Activated B cell treated with CpG ODN at 0.5 μM for 24 hours (primary cell): ENCODE measurements at regions not wholly inside any gene's neighbourhood (a gene's known extent, or its start where the extent isn't known, plus 50 kb on each side); places are given as distances from the start of the nearest gene placed in this dataset.

ENCODE experiments used
- ATAC-seq: fragments of 200-7000 bp; cut with Tn5 transposase; one replicate; pipeline ENCODE4 v1.10.0; 2021; ENCODE audit warnings: low read depth, mild to moderate bottlenecking, moderate library complexity
- CTCF ChIA-PET: fragments of 350-600 bp; sonication (Branson Sonifier 250); formaldehyde crosslinking; loops from one replicate; lab custom pipeline; 2021; ENCODE audit warnings: antibody characterized with exemption; lab: Charles Lee
- POLR2A ChIA-PET: fragments of 350-600 bp; sonication (Branson Sonifier 250); formaldehyde crosslinking; loops from one replicate; lab custom pipeline; 2021; ENCODE audit warnings: antibody characterized with exemption; lab: Charles Lee
- DNase-seq: peaks from one replicate; pipeline ENCODE4 v3.0.0; 2022
- H3K27ac Mint-ChIP-seq: one replicate; pipeline ENCODE4 v1.8.0; 2020; ENCODE audit warnings: mixed read lengths
- H3K27me3 Mint-ChIP-seq: one replicate; pipeline ENCODE4 v1.8.0; 2021; ENCODE audit warnings: mixed read lengths
- H3K36me3 Mint-ChIP-seq: one replicate; pipeline ENCODE4 v1.8.0; 2021; ENCODE audit warnings: low read depth, mixed read lengths
- H3K4me1 Mint-ChIP-seq: one replicate; pipeline ENCODE4 v1.8.0; 2021; ENCODE audit warnings: mixed read lengths
- H3K4me3 Mint-ChIP-seq: one replicate; pipeline ENCODE4 v1.8.0; 2020; ENCODE audit warnings: mild to moderate bottlenecking, mixed read lengths
- H3K9me3 Mint-ChIP-seq: one replicate; pipeline ENCODE4 v1.8.0; 2020; ENCODE audit warnings: mixed read lengths
- CTCF ChIP-seq: fragments of 200-600 bp; IDR thresholded peaks from one replicate; pipeline ENCODE4 v1.8.0; 2022; ENCODE audit warnings: antibody characterized with exemption, mild to moderate bottlenecking
- intact Hi-C: fragments of 100-400 bp; cut with micrococcal nuclease; formaldehyde crosslinking; loops from one replicate; pipeline ENCODE4 v1.15.1; 2024

GRCh38 chr10:131574363-131574706, 262.8 kb upstream of the TCERG1L start:
- DNase-seq (no peak), ATAC-seq (no peak)
- H3K4me1 Mint-ChIP-seq = no peaks in the 10 kb centered on the region
- H3K36me3 Mint-ChIP-seq = no peaks in the 10 kb centered on the region
- no peaks in the 10 kb centered on the region for H3K9me3 Mint-ChIP-seq
- no peak overlapping the region for H3K27ac Mint-ChIP-seq
- no peak overlapping the region for H3K4me3 Mint-ChIP-seq
- TF ChIP-seq CTCF = no peak
- CTCF ChIA-PET = no interaction called here
- intact Hi-C loops = no loop called here
- POLR2A ChIA-PET = no interaction called here
- H3K27me3 Mint-ChIP-seq = no peaks in the 10 kb centered on the region

- Mint-ChIP-seq H3K4me3 (no peak overlapping the region), H3K4me1 (no peaks in the 10 kb centered on the region), H3K27me3 (no peaks in the 10 kb centered on the region), H3K27ac (no peak overlapping the region), H3K36me3 (no peaks in the 10 kb centered on the region), H3K9me3 (no peaks in the 10 kb centered on the region)
- DNase-seq (no peak), ATAC-seq (no peak)
- TF ChIP-seq CTCF = no peak
- intact Hi-C loops = no loop called here
- ChIA-PET CTCF (no interaction called here), POLR2A (no interaction called here)
Observed at GRCh38 chr10:131574707-131575430, 263.3 kb upstream of the TCERG1L start.

GRCh38 chr10:131575877-131576276, 264.4 kb upstream of the TCERG1L start:
- no peak overlapping the region for H3K27ac Mint-ChIP-seq
- H3K36me3 Mint-ChIP-seq = no peaks in the 10 kb centered on the region
- ChIA-PET POLR2A (no interaction called here), CTCF (no interaction called here)
- H3K4me1 Mint-ChIP-seq = no peaks in the 10 kb centered on the region
- intact Hi-C loops = no loop called here
- no peak for TF ChIP-seq CTCF
- no peak for DNase-seq
- H3K9me3 Mint-ChIP-seq = no peaks in the 10 kb centered on the region
- H3K27me3 Mint-ChIP-seq = no peaks in the 10 kb centered on the region
- no peak for ATAC-seq
- no peak overlapping the region for H3K4me3 Mint-ChIP-seq

- CTCF ChIA-PET = no interaction called here
- no peaks in the 10 kb centered on the region for H3K27me3 Mint-ChIP-seq
- H3K36me3 Mint-ChIP-seq = no peaks in the 10 kb centered on the region
- ATAC-seq = no peak
- DNase-seq = no peak
- H3K9me3 Mint-ChIP-seq = no peaks in the 10 kb centered on the region
- H3K27ac Mint-ChIP-seq = no peak overlapping the region
- POLR2A ChIA-PET = no interaction called here
- TF ChIP-seq CTCF = no peak
- no peaks in the 10 kb centered on the region for H3K4me1 Mint-ChIP-seq
- intact Hi-C loops = no loop called here
- H3K4me3 Mint-ChIP-seq = no peak overlapping the region
Observed at GRCh38 chr10:131576341-131577177, 265.0 kb upstream of the TCERG1L start.

GRCh38 chr10:131577178-131577555, 265.6 kb upstream of the TCERG1L start:
- H3K27me3 Mint-ChIP-seq = no peaks in the 10 kb centered on the region

More at GRCh38 chr10:131577178-131577555, 265.6 kb upstream of the TCERG1L start:
- POLR2A ChIA-PET = no interaction called here
- no peak overlapping the region for H3K27ac Mint-ChIP-seq
- no peaks in the 10 kb centered on the region for H3K9me3 Mint-ChIP-seq
- CTCF ChIA-PET = no interaction called here
- no peaks in the 10 kb centered on the region for H3K36me3 Mint-ChIP-seq
- DNase-seq = no peak
- ATAC-seq = no peak
- no peak for TF ChIP-seq CTCF
- H3K4me1 Mint-ChIP-seq = no peaks in the 10 kb centered on the region
- intact Hi-C loops = no loop called here
- no peak overlapping the region for H3K4me3 Mint-ChIP-seq
